GM20431 (cell line): ENCODE measurements at regions not wholly inside any gene's neighbourhood (a gene's known extent, or its start where the extent isn't known, plus 50 kb on each side); places are given as distances from the start of the nearest gene placed in this dataset.

ENCODE experiments used
- in situ Hi-C: fragments of 300-500 bp; cut with MseI, MboI; formaldehyde crosslinking; loops from one replicate; pipeline ENCODE4 v1.15.0; 2020; ENCODE audit warnings: low sequenced_read_pairs; ENCODE audit not compliant: unreplicated experiment

- in situ Hi-C loops: no loop called here
Measured at GRCh38 chr11:82676483-82677094, 57.1 kb downstream of the FAM181B start.

- in situ Hi-C loops: no loop called here
Measured at GRCh38 chr11:82675838-82676237, 57.8 kb downstream of the FAM181B start.

- in situ Hi-C loops: no loop called here
Measured at GRCh38 chr11:82673631-82674030, 60.0 kb downstream of the FAM181B start.

- in situ Hi-C loops: no loop called here
Measured at GRCh38 chr11:82671451-82671850, 62.2 kb downstream of the FAM181B start.

GRCh38 chr11:82663535-82663934 is 70.1 kb downstream of the FAM181B start:
- in situ Hi-C loops: no loop called here

- in situ Hi-C loops: no loop called here
Measured at GRCh38 chr11:82653752-82654151, 79.9 kb downstream of the FAM181B start.

GRCh38 chr11:82639251-82639650 is 94.4 kb downstream of the FAM181B start:
- in situ Hi-C loops: no loop called here

GRCh38 chr11:82636615-82637014 is 97.0 kb downstream of the FAM181B start:
- in situ Hi-C loops: no loop called here

- in situ Hi-C loops: no loop called here
Measured at GRCh38 chr11:82634091-82634490, 99.6 kb downstream of the FAM181B start.

- in situ Hi-C loops: no loop called here
Measured at GRCh38 chr11:82631722-82632630, 101.7 kb downstream of the FAM181B start.

- in situ Hi-C loops: no loop called here
Measured at GRCh38 chr11:82610671-82611070, 123.0 kb downstream of the FAM181B start.

- in situ Hi-C loops: no loop called here
Measured at GRCh38 chr11:82606738-82607137, 126.9 kb downstream of the FAM181B start.

- in situ Hi-C loops: no loop called here
Measured at GRCh38 chr11:82601711-82602110, 132.0 kb downstream of the FAM181B start.

GRCh38 chr11:82599836-82600235 is 133.8 kb downstream of the FAM181B start:
- in situ Hi-C loops: no loop called here

- in situ Hi-C loops: no loop called here
Measured at GRCh38 chr11:82586581-82586980, 147.1 kb downstream of the FAM181B start.

GRCh38 chr11:82577246-82577645 is 156.4 kb downstream of the FAM181B start:
- in situ Hi-C loops: no loop called here

- in situ Hi-C loops: no loop called here
Measured at GRCh38 chr11:82560836-82561235, 172.8 kb downstream of the FAM181B start.

- in situ Hi-C loops: no loop called here
Measured at GRCh38 chr11:82559609-82560008, 174.1 kb downstream of the FAM181B start.

GRCh38 chr11:82557274-82557673 is 176.4 kb downstream of the FAM181B start:
- in situ Hi-C loops: no loop called here

- in situ Hi-C loops: no loop called here
Measured at GRCh38 chr11:82556210-82556609, 177.5 kb downstream of the FAM181B start.
